Suprapubic skin (tissue), 4 donors: ENCODE measurements at regions not wholly inside any gene's neighbourhood (a gene's known extent, or its start where the extent isn't known, plus 50 kb on each side); places are given as distances from the start of the nearest gene placed in this dataset.

Experiments
- EP300 ChIP-seq: sonication (generic); formaldehyde crosslinking; IDR thresholded peaks from one replicate; pipeline ENCODE4 v1.6.1; 2017; ENCODE audit warnings: antibody characterized with exemption
- POLR2A ChIP-seq, 2 donors: fragments of 450-650 bp; IDR thresholded peaks; one replicate each; pipeline ENCODE4 v1.6.1; 2017; ENCODE audit warnings: antibody characterized with exemption in 2 of 2, mild to moderate bottlenecking in 2 of 2, moderate library complexity in 2 of 2
- POLR2AphosphoS5 ChIP-seq, 3 donors: sonication (generic); formaldehyde crosslinking; IDR thresholded peaks; one replicate each; pipeline ENCODE4 v1.6.1; 2017; ENCODE audit warnings: antibody characterized with exemption in 3 of 3
- TF ChIP-seq, protein P1 (sequence below), 2 donors: fragments of 200-600 bp in 1 of 2; fragments of 450-650 bp in 1 of 2; sonication (generic) in 1 of 2; IDR thresholded peaks; one replicate each; pipeline ENCODE4 v1.5.1; 2016 to 2019; ENCODE audit warnings: antibody characterized with exemption in 2 of 2, mild to moderate bottlenecking in 1 of 2, moderate library complexity in 1 of 2

DNA sequence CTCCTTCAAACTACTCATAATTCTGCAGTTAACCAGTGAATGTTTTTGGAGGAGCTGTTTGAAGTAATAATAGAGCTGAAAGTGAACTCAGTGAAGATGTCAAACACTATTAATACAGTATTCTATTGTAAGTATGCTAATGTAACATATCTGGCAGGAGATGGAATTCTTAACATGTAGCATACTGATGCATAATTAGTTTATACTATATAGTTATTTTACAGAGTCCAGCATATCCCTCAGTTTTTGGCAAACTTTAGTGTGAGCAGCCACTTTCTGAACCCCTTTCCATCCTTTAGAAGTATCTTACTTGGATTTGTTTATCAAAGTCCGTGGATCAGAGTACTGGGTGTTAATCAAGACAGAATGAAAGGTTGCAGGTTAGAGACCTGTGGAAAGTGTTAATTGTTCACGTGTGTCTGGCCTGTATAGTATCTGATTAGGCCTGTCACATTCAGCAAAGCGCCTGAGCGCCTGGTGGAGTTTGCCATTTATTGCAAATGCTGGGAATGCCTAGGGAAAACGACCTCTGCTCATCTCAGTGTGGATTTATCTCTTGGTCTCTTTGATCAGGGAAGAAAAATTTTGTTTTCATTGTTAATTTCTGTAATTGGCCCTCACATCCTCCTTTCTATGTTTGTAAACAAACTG is 251.7 kb upstream of the MAD2L1 start:
- TF ChIP-seq, protein P1, sequence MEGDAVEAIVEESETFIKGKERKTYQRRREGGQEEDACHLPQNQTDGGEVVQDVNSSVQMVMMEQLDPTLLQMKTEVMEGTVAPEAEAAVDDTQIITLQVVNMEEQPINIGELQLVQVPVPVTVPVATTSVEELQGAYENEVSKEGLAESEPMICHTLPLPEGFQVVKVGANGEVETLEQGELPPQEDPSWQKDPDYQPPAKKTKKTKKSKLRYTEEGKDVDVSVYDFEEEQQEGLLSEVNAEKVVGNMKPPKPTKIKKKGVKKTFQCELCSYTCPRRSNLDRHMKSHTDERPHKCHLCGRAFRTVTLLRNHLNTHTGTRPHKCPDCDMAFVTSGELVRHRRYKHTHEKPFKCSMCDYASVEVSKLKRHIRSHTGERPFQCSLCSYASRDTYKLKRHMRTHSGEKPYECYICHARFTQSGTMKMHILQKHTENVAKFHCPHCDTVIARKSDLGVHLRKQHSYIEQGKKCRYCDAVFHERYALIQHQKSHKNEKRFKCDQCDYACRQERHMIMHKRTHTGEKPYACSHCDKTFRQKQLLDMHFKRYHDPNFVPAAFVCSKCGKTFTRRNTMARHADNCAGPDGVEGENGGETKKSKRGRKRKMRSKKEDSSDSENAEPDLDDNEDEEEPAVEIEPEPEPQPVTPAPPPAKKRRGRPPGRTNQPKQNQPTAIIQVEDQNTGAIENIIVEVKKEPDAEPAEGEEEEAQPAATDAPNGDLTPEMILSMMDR (IDR thresholded peaks at IDR 0.05) = no peak
- TF ChIP-seq POLR2A (IDR thresholded peaks at IDR 0.05) (no peak), EP300 (no peak), POLR2AphosphoS5 (IDR thresholded peaks at IDR 0.05) (no peak)
